Ovary (tissue), 3 donors: ENCODE measurements at regions not wholly inside any gene's neighbourhood (a gene's known extent, or its start where the extent isn't known, plus 50 kb on each side); places are given as distances from the start of the nearest gene placed in this dataset.

Source experiments
- EP300 ChIP-seq: sonication (generic); formaldehyde crosslinking; IDR thresholded peaks from one replicate; pipeline ENCODE4 v1.6.1; 2017; ENCODE audit warnings: antibody characterized with exemption
- POLR2A ChIP-seq: fragments of 450-650 bp; IDR thresholded peaks from one replicate; pipeline ENCODE4 v1.6.1; 2017; ENCODE audit warnings: antibody characterized with exemption, mild to moderate bottlenecking, moderate library complexity
- TF ChIP-seq, protein P1 (sequence below), 3 donors: fragments of 450-650 bp in 2 of 3; fragments of 200-600 bp in 1 of 3; IDR thresholded peaks; one replicate each; pipeline versions ENCODE4 v1.5.1 to v1.8.0; 2016 to 2022; ENCODE audit warnings: antibody characterized with exemption in 3 of 3, mild to moderate bottlenecking in 1 of 3
- donor health status: DM: no; HTN: no; CAD: no.

DNA sequence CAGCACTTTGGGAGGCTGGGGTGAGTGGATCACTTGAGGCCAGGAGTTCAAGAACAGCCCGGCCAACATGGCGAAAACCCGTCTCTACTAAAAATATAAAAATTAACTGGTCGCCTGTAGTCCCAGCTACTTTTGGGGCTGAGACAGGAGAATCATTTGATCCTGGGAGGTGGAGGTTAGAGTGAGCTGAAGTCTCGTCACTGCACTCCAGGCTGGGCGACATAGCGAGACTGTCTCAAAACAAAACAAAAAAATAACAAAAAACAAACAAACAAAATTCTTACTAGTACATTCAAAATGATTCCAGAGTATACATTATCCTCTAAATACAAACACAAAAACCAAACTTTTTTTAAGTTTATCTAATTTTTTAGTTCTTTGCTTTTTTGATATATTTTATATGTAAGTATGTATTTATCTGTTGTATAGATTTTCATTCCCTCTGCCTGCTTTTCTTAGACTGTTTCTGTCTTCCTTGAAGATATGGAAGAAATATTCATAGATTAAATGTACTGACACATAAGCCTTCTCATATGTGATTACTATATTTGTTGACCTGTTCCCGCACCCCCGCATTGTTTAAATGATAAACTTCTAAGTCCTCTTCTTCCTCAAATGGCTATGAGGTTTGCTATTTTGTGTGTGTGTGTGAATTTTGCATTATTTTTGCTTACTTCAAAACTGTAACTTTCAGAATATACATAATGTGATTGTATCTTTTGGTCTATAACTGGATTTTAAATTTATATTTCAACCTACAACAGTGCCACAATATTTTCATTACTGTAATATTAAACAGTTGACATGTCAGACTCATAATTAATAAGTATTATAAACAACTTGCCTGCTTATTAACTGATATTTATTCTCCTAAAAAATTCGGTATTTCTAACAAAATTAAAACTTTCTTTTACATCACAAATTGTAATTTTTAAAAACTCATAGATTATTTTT lies 1674.1 kb upstream of the B3GALT2 start:
- TF ChIP-seq, protein P1, sequence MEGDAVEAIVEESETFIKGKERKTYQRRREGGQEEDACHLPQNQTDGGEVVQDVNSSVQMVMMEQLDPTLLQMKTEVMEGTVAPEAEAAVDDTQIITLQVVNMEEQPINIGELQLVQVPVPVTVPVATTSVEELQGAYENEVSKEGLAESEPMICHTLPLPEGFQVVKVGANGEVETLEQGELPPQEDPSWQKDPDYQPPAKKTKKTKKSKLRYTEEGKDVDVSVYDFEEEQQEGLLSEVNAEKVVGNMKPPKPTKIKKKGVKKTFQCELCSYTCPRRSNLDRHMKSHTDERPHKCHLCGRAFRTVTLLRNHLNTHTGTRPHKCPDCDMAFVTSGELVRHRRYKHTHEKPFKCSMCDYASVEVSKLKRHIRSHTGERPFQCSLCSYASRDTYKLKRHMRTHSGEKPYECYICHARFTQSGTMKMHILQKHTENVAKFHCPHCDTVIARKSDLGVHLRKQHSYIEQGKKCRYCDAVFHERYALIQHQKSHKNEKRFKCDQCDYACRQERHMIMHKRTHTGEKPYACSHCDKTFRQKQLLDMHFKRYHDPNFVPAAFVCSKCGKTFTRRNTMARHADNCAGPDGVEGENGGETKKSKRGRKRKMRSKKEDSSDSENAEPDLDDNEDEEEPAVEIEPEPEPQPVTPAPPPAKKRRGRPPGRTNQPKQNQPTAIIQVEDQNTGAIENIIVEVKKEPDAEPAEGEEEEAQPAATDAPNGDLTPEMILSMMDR (IDR thresholded peaks at IDR 0.05), result no peak
- TF ChIP-seq EP300, result no peak
- no peak for TF ChIP-seq POLR2A
